ENCODE measurements at regions not wholly inside any gene's neighbourhood (a gene's known extent, or its start where the extent isn't known, plus 50 kb on each side); places are given as distances from the start of the nearest gene placed in this dataset.
"Not testable (repeated sequence)": the region's sequence is repeated elsewhere in the genome, so short reads cannot be mapped to it uniquely, and the experiment has no call there.

DNA sequence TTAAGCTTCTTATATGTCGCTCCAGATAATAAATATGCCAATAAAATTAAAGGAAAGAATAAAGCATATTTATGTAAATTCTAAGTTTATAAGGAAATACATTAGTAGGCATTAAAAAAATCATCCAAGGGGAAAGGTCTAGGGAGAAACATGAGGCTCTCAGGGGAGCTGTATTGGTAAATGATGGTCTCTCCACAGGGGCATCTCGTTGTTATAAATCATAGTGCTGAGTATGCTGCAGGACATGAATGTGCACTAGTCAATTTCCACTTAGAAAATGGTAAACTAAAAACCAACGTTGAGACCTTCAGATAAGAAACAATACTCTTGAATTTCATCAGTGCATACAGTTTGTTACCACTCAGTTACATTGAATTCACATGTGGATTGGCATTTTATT is 194.0 kb upstream of the AHR start:
- TF ChIP-seq, protein P1, sequence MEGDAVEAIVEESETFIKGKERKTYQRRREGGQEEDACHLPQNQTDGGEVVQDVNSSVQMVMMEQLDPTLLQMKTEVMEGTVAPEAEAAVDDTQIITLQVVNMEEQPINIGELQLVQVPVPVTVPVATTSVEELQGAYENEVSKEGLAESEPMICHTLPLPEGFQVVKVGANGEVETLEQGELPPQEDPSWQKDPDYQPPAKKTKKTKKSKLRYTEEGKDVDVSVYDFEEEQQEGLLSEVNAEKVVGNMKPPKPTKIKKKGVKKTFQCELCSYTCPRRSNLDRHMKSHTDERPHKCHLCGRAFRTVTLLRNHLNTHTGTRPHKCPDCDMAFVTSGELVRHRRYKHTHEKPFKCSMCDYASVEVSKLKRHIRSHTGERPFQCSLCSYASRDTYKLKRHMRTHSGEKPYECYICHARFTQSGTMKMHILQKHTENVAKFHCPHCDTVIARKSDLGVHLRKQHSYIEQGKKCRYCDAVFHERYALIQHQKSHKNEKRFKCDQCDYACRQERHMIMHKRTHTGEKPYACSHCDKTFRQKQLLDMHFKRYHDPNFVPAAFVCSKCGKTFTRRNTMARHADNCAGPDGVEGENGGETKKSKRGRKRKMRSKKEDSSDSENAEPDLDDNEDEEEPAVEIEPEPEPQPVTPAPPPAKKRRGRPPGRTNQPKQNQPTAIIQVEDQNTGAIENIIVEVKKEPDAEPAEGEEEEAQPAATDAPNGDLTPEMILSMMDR (IDR thresholded peaks at IDR 0.05; ENCODE audit: low read depth, low read length) = no peak
- H3K4me3 ChIP-seq (replicated peaks in 1 of 2; ENCODE audit: low read depth in 2 of 2, low read length in 2 of 2) = no peak overlapping the region
- no peak for DNase-seq (ENCODE audit: low read depth in 2 of 2)

DNA sequence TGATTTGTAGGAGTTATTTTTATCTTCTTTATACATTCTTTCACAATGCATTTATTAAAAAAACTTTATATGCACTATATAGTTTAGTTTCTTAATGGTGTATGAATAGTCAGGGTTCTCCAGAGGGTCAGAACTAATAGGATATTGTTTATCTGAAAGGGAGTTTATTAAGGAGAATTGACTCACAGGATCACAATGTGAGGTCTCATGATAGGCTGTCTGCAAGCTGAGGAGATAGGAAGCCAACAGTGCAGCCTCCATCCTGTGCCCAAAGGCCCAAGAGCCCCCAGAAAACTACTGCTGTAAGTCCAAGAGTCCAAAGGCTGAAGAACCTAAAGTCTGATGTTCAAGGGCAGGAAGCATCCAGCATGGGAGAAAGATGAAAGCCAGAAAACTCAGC is 192.8 kb upstream of the AHR start:
- peak; percentile 11 to 33 for DNase-seq (ENCODE audit: low read depth in 2 of 2)
- TF ChIP-seq, protein P1 (IDR thresholded peaks at IDR 0.05; ENCODE audit: low read depth, low read length) = no peak
- H3K4me3 ChIP-seq (replicated peaks in 1 of 2; ENCODE audit: low read depth in 2 of 2, low read length in 2 of 2) = no peak overlapping the region

DNA sequence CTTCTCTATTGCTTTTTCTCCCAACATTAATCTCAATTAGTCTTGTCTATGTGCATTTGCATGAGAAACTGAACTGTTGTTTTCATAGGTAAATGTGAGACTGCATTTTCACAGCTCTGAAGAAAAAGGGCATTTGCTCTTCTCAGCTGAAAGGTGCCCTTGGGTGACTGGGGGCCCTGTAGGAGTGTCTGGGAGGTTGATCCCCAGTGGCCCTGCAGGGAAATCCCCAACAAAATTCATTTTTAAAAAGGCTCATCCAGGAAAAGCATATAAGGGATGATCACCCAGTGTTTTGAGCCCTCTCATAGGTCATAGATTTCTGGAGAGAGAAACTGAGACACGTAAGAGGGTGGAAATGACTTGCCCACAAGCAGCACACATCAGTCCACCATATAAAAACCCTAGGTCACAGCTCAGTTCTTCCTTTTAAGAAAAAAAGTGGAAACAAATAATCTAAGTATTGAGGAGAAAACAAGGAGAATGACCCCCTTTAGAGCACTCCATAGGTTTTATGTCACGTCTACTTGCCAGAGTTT is 190.3 kb upstream of the AHR start:
- no peak overlapping the region for H3K4me3 ChIP-seq (replicated peaks in 1 of 2; ENCODE audit: low read depth in 2 of 2, low read length in 2 of 2)
- no peak for DNase-seq (ENCODE audit: low read depth in 2 of 2)
- TF ChIP-seq, protein P1 (IDR thresholded peaks at IDR 0.05; ENCODE audit: low read depth, low read length) = no peak

DNA sequence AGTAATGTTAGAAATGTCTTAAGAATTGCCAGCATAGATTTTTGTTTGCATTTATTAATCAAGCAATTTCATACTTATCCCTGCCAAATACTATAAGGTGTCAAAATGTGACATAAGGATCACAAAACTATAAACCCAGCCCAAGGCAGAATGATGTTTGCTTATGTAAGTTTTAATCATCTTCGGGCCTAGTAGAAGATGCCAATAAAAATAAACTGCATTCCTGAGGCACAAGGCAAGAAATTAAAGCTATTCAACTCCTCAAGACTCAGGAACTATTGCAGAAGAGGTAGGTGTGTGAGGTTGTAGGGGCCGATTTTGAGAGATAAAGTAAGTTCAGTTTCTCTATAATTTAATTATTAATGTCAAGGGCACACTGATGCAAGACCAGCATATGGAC is 189.4 kb upstream of the AHR start:
- DNase-seq (ENCODE audit: low read depth in 2 of 2) = peak; percentile 57 to 74
- no peak overlapping the region for H3K4me3 ChIP-seq (replicated peaks in 1 of 2; ENCODE audit: low read depth in 2 of 2, low read length in 2 of 2)
- TF ChIP-seq, protein P1 (IDR thresholded peaks at IDR 0.05; ENCODE audit: low read depth, low read length) = no peak

DNA sequence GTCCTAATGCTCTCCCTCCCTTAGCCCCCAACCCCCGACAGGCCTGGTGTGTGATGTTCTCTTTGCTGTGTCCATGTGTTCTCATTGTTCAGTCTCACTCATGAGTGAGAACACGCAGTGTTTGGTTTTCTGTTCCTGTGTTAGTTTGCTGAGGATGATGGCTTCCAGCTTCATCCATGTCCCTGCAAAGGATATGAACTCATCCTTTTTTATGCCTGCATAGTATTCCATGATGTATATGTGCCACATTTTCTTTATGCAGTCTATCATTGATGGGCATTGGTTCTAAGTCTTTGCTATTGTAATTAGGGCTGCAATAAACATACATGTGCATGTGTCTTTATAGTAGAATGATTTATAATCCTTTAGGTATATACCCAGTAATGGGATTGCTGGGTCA is 184.7 kb upstream of the AHR start:
- not testable (repeated sequence) for H3K4me3 ChIP-seq (replicated peaks in 1 of 2; ENCODE audit: low read depth in 2 of 2, low read length in 2 of 2); DNase-seq (ENCODE audit: low read depth in 2 of 2)

- no peak for DNase-seq (ENCODE audit: low read depth in 2 of 2)
- TF ChIP-seq, protein P1 (IDR thresholded peaks at IDR 0.05; ENCODE audit: low read depth, low read length) = no peak
- no peak overlapping the region for H3K4me3 ChIP-seq (replicated peaks in 1 of 2; ENCODE audit: low read depth in 2 of 2, low read length in 2 of 2)
Measured at GRCh38 chr7:17118412-17118811, 180.0 kb upstream of the AHR start.

- H3K4me3 ChIP-seq (replicated peaks in 1 of 2; ENCODE audit: low read depth in 2 of 2, low read length in 2 of 2) = no peak overlapping the region
- TF ChIP-seq, protein P1 (IDR thresholded peaks at IDR 0.05; ENCODE audit: low read depth, low read length) = no peak
- no peak for DNase-seq (ENCODE audit: low read depth in 2 of 2)
Measured at GRCh38 chr7:17120756-17121155, 177.7 kb upstream of the AHR start.

Data from cardiac fibroblast (primary cell).